NCI-H82 (cell line): ENCODE measurements at regions not wholly inside any gene's neighbourhood (a gene's known extent, or its start where the extent isn't known, plus 50 kb on each side); places are given as distances from the start of the nearest gene placed in this dataset.

Experiments
- DNase-seq: peaks from one replicate; lab custom pipeline; 2025; lab: John Stamatoyannopoulos, UW

- no peak for DNase-seq
These were observed 1475.4 kb downstream of the BRD1 start for GRCh38 chr22:48352086-48352911.

- DNase-seq: no peak
These were observed 1476.1 kb downstream of the BRD1 start for GRCh38 chr22:48351376-48352085.

GRCh38 chr22:48350456-48350855, 1477.2 kb downstream of the BRD1 start:
- DNase-seq: peak; percentile 2

- DNase-seq: no peak
These were observed 1478.8 kb downstream of the BRD1 start for GRCh38 chr22:48348855-48349254.

- DNase-seq: no peak
These were observed 1480.4 kb downstream of the BRD1 start for GRCh38 chr22:48347311-48347710.

GRCh38 chr22:48346911-48347310, 1480.8 kb downstream of the BRD1 start:
- DNase-seq: no peak

- DNase-seq: no peak
These were observed 1481.4 kb downstream of the BRD1 start for GRCh38 chr22:48346311-48346710.

- DNase-seq: no peak
These were observed 1482.0 kb downstream of the BRD1 start for GRCh38 chr22:48345631-48346030.

- no peak for DNase-seq
These were observed 1484.2 kb downstream of the BRD1 start for GRCh38 chr22:48343461-48343860.

- no peak for DNase-seq
These were observed 1484.9 kb downstream of the BRD1 start for GRCh38 chr22:48342732-48343131.

- no peak for DNase-seq
These were observed 1485.7 kb downstream of the BRD1 start for GRCh38 chr22:48342016-48342415.

- no peak for DNase-seq
These were observed 1486.7 kb downstream of the BRD1 start for GRCh38 chr22:48340727-48341709.

- DNase-seq: no peak
These were observed 1487.5 kb downstream of the BRD1 start for GRCh38 chr22:48340191-48340590.

- no peak for DNase-seq
These were observed 1488.6 kb downstream of the BRD1 start for GRCh38 chr22:48338793-48339705.

- DNase-seq: no peak
These were observed 1489.5 kb downstream of the BRD1 start for GRCh38 chr22:48337957-48338792.

- no peak for DNase-seq
These were observed 1491.2 kb downstream of the BRD1 start for GRCh38 chr22:48336339-48337060.

- no peak for DNase-seq
These were observed 1492.1 kb downstream of the BRD1 start for GRCh38 chr22:48335442-48336139.

- DNase-seq: no peak
These were observed 1492.7 kb downstream of the BRD1 start for GRCh38 chr22:48334971-48335370.
